ENCODE measurements at regions not wholly inside any gene's neighbourhood (a gene's known extent, or its start where the extent isn't known, plus 50 kb on each side); places are given as distances from the start of the nearest gene placed in this dataset.

DNA sequence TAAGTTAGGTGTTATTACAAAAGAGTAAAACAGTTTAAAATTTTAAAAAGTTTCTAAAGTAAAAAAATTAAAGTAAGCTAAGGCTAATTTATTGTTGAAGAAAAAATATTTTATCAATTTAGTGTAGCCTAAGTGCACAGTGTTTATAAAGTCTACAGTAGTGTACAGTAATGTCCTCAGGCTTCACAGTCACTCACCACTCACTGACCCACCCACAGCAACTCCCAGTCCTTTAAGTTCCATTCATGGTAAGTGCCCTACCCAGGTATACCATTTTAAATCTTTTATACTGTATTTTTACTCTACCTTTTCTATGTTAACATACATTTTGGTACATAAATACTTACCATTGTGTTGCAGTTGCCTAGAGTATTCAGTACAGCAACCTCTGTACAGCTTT lies 120.3 kb upstream of the DKK2 start:
- no peak for TF ChIP-seq POLR2A (IDR thresholded peaks at IDR 0.05)
- TF ChIP-seq, protein P1, sequence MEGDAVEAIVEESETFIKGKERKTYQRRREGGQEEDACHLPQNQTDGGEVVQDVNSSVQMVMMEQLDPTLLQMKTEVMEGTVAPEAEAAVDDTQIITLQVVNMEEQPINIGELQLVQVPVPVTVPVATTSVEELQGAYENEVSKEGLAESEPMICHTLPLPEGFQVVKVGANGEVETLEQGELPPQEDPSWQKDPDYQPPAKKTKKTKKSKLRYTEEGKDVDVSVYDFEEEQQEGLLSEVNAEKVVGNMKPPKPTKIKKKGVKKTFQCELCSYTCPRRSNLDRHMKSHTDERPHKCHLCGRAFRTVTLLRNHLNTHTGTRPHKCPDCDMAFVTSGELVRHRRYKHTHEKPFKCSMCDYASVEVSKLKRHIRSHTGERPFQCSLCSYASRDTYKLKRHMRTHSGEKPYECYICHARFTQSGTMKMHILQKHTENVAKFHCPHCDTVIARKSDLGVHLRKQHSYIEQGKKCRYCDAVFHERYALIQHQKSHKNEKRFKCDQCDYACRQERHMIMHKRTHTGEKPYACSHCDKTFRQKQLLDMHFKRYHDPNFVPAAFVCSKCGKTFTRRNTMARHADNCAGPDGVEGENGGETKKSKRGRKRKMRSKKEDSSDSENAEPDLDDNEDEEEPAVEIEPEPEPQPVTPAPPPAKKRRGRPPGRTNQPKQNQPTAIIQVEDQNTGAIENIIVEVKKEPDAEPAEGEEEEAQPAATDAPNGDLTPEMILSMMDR (IDR thresholded peaks at IDR 0.05), result no peak
- no peak for TF ChIP-seq EP300 (IDR thresholded peaks at IDR 0.05)
